CD4-positive, alpha-beta T cell treated with Interleukin-6 for 4 hours (primary cell): ENCODE measurements at regions not wholly inside any gene's neighbourhood (a gene's known extent, or its start where the extent isn't known, plus 50 kb on each side); places are given as distances from the start of the nearest gene placed in this dataset.

Experiments
- DNase-seq: peaks from one replicate; pipeline ENCODE4 v3.0.0-alpha.2; 2020; ENCODE audit warnings: mixed read lengths

DNA sequence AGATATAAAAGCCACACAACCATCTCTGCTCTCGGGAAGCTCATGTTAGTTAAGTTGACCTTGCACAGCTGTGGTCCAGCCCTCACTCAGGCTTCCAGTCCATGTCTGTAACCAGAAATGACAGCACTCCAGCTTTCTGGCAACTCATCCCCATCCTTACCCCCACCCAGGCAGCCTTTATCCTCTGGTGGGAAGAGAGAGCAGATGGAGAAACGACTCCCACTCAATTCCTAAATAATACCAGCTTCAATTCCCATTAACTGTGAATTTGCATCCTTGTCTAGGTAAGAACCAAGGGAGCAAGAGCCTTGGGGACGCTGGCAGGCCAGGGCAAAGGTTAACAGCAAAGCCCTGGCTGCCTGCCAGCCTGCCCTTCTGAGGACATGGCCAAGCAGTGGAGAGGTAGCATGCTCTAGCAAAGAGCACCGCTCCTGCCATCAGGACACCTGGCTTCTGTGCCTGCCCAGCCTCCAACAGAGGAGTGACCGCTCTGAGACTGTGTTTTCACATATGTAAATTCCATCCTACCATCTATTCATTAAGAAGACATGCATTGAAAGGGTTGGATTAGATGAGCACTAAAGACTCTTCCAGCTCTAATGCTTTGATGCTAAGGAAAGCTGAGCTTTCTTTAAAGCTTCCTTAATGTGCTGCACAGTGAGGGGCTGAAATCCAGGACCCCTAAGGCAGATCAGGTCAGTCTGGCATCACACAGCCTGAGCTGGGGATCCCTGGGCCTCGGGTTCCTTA lies 236.1 kb downstream of the GRIN2B start:
- no peak for DNase-seq

DNA sequence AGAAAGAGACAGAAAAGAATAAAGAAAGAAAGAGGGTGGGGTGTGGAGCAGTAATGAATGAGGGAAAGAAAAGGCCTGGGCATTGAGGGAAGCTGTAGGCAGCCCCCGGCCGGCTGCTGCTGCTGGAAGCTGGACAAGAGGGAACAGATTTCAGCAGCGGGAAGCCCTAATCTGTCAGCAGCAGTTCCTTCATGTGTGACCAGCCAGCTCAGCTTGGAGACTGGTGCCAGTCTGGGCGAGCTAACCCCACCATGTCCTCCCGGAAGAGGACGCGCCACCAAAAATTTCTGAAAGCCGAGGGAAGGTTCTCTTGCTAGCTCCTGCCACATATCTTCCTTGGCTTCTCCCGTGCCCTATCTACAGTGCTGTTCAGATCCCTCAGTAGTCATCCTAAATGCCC lies 236.8 kb downstream of the GRIN2B start:
- DNase-seq: no peak

- DNase-seq: no peak
Observed at GRCh38 chr12:13740149-13740545, 241.3 kb downstream of the GRIN2B start.

DNA sequence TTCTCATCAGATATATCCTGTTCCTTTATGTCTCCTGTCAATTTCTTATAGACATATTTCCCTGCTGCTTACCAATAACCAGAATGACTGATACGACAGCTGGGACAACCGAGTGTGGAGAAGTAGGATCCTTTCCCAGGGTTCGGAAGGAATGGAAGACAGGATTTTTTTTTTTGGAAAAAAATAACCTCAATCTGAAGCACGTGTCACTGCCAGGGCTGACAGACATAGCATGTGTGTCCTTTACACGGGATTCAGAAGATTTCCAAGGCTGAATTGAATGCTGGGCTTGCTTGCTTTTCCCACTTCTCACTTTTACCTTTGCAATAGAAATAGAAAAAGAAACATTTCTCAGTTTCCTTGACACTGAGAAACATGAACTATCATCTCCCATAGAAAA lies 245.7 kb downstream of the GRIN2B start:
- DNase-seq: no peak

DNA sequence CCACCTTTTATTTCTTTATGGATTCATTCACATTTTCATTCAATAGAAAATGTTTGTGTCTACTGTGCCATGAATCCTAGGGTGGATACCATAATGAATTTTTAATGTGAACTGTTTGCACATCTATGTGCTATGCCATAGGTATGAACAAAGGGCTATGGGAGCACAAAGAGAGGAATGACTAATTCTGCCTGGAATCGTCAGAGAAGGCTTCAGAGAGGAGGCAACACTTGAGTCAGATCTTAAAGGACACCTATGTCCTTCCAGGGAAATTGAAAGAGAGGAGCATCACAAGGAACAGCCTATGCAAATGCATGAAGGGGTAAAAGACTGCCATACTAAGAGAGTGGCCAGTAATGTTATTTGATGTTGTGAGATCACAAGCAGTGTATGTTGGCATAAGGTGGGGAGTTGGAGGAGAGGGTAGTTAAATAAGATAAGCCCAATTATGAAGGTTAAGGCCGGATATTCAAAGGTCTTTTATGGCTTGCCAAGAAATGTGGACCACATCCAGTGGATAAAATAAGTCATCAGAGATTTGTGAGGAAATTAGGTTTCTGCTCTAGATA lies 246.7 kb downstream of the GRIN2B start:
- no peak for DNase-seq

- DNase-seq: no peak
Observed at GRCh38 chr12:13727707-13728195, 253.7 kb downstream of the GRIN2B start.

DNA sequence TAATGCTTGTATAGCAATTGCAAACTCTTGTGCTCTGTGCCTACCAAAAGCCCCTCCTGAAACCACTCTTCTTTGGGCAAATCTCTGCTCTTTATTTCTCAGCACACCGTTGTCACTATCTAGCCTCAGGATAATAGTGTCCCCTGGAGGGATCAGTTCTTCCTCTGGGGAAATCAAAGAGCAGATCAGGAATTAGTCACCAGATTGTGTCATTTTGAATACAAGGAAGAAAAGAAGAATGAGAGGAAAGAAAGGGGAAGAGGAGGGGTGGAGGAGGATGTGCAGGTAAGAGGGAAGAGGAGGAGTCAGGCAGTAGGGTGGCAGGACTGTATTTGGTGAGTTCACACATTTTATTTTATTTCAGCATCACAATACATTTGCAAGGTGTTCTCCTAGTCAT lies 256.4 kb downstream of the GRIN2B start:
- DNase-seq: no peak

GRCh38 chr12:13724136-13724535 lies 257.3 kb downstream of the GRIN2B start:
- DNase-seq: no peak

- DNase-seq: no peak
Observed at GRCh38 chr12:13719986-13720385, 261.4 kb downstream of the GRIN2B start.

- DNase-seq: no peak
Observed at GRCh38 chr12:13718271-13718670, 263.1 kb downstream of the GRIN2B start.

GRCh38 chr12:13716119-13716518 lies 265.3 kb downstream of the GRIN2B start:
- no peak for DNase-seq

- DNase-seq: no peak
Observed at GRCh38 chr12:13713556-13714410, 267.6 kb downstream of the GRIN2B start.

GRCh38 chr12:13707829-13708228 lies 273.6 kb downstream of the GRIN2B start:
- no peak for DNase-seq

- no peak for DNase-seq
Observed at GRCh38 chr12:13702381-13702780, 279.0 kb downstream of the GRIN2B start.

GRCh38 chr12:13701502-13701901 lies 279.9 kb downstream of the GRIN2B start:
- no peak for DNase-seq

DNA sequence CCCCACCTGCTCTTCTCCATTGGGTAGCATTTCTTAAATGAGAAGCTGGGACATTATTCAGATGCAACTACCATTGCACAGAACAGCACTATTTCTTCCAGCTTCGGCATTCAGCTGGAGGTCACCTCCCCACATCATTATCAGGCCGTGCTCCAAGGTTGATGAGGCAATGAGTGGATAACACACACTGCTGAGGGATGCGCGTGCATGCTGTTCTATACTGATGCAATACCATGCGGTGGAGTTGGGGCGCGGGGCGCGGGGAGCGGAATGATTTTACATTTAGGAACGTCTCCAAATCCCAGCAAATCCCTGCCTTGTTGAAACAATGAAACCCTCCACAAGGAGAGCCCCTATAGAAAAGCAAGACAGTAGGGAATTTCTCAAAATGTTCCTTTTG lies 283.4 kb downstream of the GRIN2B start:
- DNase-seq: no peak

GRCh38 chr12:13695781-13696180 lies 285.6 kb downstream of the GRIN2B start:
- no peak for DNase-seq

GRCh38 chr12:13692332-13692731 lies 289.1 kb downstream of the GRIN2B start:
- DNase-seq: no peak

DNA sequence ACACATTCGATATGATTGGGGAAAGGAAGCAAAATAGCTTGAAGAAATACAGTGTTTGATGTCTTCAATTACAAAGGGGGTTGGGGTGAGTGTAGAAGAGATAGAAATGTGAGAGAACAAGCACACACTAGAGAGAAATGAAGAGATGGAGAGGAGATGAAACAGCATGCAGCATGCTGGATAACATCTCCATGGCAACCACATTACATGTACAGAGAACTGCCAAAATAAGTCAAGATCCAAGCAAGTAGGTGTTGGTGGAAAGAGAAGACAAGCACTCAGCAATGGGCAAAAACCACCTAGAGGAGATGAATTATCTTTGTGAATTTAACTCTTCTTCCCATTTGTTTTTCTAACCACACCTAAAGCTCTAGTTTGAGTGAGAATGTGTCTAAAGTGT lies 289.8 kb downstream of the GRIN2B start:
- no peak for DNase-seq

DNA sequence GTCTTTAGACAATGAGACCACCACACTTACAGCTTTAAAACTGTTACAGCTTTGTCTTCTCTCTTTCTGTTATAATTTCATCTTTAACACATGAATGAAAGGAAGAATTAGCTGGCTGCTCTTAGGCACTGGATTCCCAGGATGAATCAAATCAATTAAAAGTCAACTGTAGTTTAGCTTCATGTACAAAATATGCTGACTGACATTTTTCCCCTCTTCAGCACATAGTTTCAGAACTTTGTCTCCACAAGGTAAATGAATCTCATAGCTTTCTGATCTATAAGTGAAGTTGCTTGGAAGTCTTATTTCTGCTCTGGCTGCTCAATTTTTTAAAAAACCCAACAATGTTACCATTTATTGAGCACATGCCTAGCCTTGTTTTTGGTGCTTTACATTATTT lies 293.8 kb downstream of the GRIN2B start:
- DNase-seq: no peak

DNA sequence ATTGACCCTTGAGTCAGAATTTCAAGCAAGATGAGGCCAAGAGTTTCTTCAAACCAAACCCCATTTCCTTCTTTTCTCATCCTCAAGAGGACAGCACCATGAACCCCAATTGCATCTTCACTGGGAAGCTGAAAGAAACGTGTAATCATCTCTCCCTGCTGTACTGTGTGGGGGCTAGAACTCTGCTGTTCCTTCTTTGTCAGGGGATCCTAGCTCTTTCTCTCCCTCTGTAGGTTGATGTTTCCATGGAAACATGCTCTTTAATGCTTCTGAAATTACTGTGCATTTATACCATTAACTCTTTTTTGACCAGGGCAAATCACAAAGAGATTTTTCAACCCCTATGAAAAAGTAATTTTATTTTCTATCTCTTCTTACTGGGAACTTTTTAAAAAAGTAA lies 295.1 kb downstream of the GRIN2B start:
- no peak for DNase-seq

DNA sequence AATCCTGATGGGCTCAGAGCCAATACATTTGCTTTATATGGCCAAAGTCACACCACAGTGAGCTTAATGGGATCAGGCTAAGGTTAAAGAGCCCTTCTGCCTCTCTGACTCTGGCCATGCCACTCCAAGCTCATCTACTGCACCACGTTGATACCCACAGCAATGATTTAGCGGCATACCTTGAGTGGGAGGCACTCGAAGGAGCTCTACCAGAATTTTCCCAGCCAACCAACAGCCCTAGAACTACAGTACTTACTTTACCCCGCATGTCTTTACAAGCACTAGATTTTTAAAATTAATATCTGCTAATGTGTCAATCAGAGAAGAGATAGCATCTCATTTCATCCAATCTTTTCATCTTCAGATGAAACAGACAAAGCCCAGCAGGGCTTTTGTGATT lies 300.5 kb downstream of the GRIN2B start:
- no peak for DNase-seq

GRCh38 chr12:13676880-13677279 lies 304.5 kb downstream of the GRIN2B start:
- no peak for DNase-seq
